SK-N-SH treated with all-trans-retinoic acid at 6 μM for 48 hours (cell line): ENCODE measurements at regions not wholly inside any gene's neighbourhood (a gene's known extent, or its start where the extent isn't known, plus 50 kb on each side); places are given as distances from the start of the nearest gene placed in this dataset.

ENCODE experiments used
- GLIS3 ChIP-seq: fragments of 250-450 bp; sonication (Bioruptor Pico); IDR thresholded peaks from 2 replicates; pipeline ENCODE4 v1.5.0; 2020; ENCODE audit warnings: mild to moderate bottlenecking, moderate library complexity
- OSR1 ChIP-seq: fragments of 250-450 bp; sonication (Bioruptor Pico); IDR thresholded peaks from 2 replicates; pipeline ENCODE4 v1.8.0; 2022; ENCODE audit warnings: moderate library complexity, mild to moderate bottlenecking, inconsistent platforms

GRCh38 chr13:74596691-74597090 lies 462.5 kb upstream of the KLF12 start:
- TF ChIP-seq GLIS3 (CRISPR knock-in tag) (no peak), OSR1 (CRISPR knock-in tag) (no peak)
